Natural killer cell (primary cell): ENCODE measurements at regions not wholly inside any gene's neighbourhood (a gene's known extent, or its start where the extent isn't known, plus 50 kb on each side); places are given as distances from the start of the nearest gene placed in this dataset.

Experiments
- ATAC-seq, 3 donors: fragments of 150-1000 bp in 2 of 3; fragments of 200-7000 bp in 1 of 3; cut with Tn5 transposase; 1 replicate in 1 of 3; 2 replicates in 2 of 3; pipeline ENCODE4 v1.10.0; 2021; ENCODE audit warnings: mild to moderate bottlenecking in 2 of 3, moderate library complexity in 2 of 3
- DNase-seq, 2 donors: peaks; one replicate each; pipeline versions ENCODE4 v3.0.0 to v3.0.0-alpha.2; 2013 to 2021; ENCODE audit warnings: mixed read lengths in 1 of 2
- H3K27ac ChIP-seq: one replicate; pipeline ENCODE4 v1.5.1; 2013; ENCODE audit warnings: mild to moderate bottlenecking, low read length
- H3K27me3 ChIP-seq: one replicate; pipeline ENCODE4 v1.6.1; 2013; ENCODE audit warnings: low read length; ENCODE audit not compliant: control insufficient read depth, insufficient read depth
- H3K36me3 ChIP-seq: one replicate; pipeline ENCODE4 v1.6.1; 2013; ENCODE audit warnings: low read length; ENCODE audit not compliant: control insufficient read depth, insufficient read depth
- H3K4me1 ChIP-seq: one replicate; pipeline ENCODE4 v1.6.1; 2013; ENCODE audit warnings: low read length; ENCODE audit not compliant: control insufficient read depth, insufficient read depth
- H3K4me3 ChIP-seq: one replicate; pipeline ENCODE4 v1.5.1; 2013; ENCODE audit warnings: low read length
- H3K9me3 ChIP-seq: one replicate; pipeline ENCODE4 v1.6.1; 2013; ENCODE audit warnings: low read length; ENCODE audit not compliant: control insufficient read depth, insufficient read depth
- H3K27ac Mint-ChIP-seq, 2 donors: one replicate each; pipeline ENCODE4 v1.8.0; 2022; ENCODE audit warnings: mild to moderate bottlenecking in 2 of 2, mixed read lengths in 2 of 2, moderate library complexity in 1 of 2
- H3K27me3 Mint-ChIP-seq, 2 donors: one replicate each; pipeline ENCODE4 v1.8.0; 2022; ENCODE audit warnings: low read depth in 2 of 2, mixed read lengths in 2 of 2
- H3K36me3 Mint-ChIP-seq: one replicate; pipeline ENCODE4 v1.8.0; 2022; ENCODE audit warnings: mixed read lengths
- H3K4me1 Mint-ChIP-seq, 2 donors: one replicate each; pipeline ENCODE4 v1.8.0; 2022; ENCODE audit warnings: mixed read lengths in 2 of 2
- H3K4me3 Mint-ChIP-seq: one replicate; pipeline ENCODE4 v1.8.0; 2022; ENCODE audit warnings: mild to moderate bottlenecking, moderate library complexity, mixed read lengths
- H3K9me3 Mint-ChIP-seq, 2 donors: one replicate each; pipeline ENCODE4 v1.8.0; 2022; ENCODE audit warnings: mixed read lengths in 2 of 2
- WGBS: methylation state at CpG from one replicate; pipeline ENCODE4 v1.1.7; 2013; ENCODE audit warnings: missing lambda C conversion rate; ENCODE audit not compliant: insufficient coverage; 5-methylcytosine and 5-hydroxymethylcytosine counted together
- intact Hi-C: fragments of 100-400 bp; cut with micrococcal nuclease; formaldehyde crosslinking; loops from one replicate; pipeline ENCODE4 v1.14.2; 2022
- TF ChIP-seq, protein P1 (sequence below): fragments of 200-600 bp; IDR thresholded peaks from one replicate; pipeline ENCODE4 v1.8.0; 2022; ENCODE audit warnings: antibody characterized with exemption

DNA sequence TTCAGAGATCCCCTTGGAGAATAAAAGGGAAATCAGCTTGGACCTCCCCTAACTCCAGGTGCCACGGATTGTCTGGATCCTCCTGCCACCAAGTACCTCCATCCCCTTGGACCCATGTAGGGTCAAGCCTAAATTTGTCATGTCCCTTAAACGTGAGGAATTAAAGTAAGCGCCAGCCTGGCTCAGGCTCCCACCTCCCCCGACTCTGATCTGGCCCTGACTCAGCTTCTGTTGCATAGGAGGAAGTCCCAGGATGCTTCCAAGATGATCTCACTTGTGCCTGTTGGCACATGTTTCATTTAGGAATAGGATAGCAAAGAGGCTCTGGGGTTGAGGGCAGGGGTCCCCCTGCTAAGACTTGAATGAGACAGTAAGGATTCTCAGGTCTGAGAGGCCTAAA lies 231.9 kb upstream of the JUN start:
- intact Hi-C loops, result no loop called here
- Histone ChIP-seq H3K27me3 (no peaks in the 10 kb centered on the region), H3K4me1 (peaks cover 25% of the 10 kb centered on the region), H3K9me3 (peaks cover 6% of the 10 kb centered on the region), H3K4me3 (no peak overlapping the region), H3K27ac (no peak overlapping the region), H3K36me3 (no peaks in the 10 kb centered on the region)
- Mint-ChIP-seq H3K27me3 (peaks cover 17 to 34% of the 10 kb centered on the region in 2 donors), H3K4me3 (no peak overlapping the region), H3K4me1 (peaks cover 32 to 51% of the 10 kb centered on the region in 2 donors), H3K27ac (no peak overlapping the region), H3K9me3 (no peaks in the 10 kb centered on the region), H3K36me3 (no peaks in the 10 kb centered on the region)
- no peak for ATAC-seq
- 89% methylated on average over 4 of the region's 4 CpGs for WGBS
- DNase-seq, result no peak
- TF ChIP-seq, protein P1, sequence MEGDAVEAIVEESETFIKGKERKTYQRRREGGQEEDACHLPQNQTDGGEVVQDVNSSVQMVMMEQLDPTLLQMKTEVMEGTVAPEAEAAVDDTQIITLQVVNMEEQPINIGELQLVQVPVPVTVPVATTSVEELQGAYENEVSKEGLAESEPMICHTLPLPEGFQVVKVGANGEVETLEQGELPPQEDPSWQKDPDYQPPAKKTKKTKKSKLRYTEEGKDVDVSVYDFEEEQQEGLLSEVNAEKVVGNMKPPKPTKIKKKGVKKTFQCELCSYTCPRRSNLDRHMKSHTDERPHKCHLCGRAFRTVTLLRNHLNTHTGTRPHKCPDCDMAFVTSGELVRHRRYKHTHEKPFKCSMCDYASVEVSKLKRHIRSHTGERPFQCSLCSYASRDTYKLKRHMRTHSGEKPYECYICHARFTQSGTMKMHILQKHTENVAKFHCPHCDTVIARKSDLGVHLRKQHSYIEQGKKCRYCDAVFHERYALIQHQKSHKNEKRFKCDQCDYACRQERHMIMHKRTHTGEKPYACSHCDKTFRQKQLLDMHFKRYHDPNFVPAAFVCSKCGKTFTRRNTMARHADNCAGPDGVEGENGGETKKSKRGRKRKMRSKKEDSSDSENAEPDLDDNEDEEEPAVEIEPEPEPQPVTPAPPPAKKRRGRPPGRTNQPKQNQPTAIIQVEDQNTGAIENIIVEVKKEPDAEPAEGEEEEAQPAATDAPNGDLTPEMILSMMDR, result no peak

DNA sequence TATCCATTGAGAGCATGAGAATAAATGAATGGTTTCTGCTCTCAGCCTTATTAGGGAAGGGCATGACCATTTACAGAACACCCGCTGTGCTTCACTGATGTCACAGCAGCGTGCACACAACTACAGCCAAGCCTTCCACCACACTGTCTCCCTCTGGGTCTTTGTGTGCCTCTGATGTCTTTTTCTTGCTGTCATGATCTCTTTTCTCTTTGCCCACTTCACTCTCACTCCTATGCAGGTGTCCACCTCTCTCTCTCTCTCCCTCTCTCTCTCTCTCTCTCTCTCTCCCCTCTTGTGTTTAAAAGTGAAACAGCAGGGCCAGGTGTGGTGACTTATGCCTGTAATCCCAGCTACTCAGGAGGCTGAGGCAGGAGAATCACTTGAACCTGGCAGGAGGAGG lies 232.5 kb upstream of the JUN start:
- Histone ChIP-seq H3K27ac (no peak overlapping the region), H3K36me3 (no peaks in the 10 kb centered on the region), H3K4me1 (peaks cover 29% of the 10 kb centered on the region), H3K9me3 (peaks cover 6% of the 10 kb centered on the region), H3K4me3 (no peak overlapping the region), H3K27me3 (no peaks in the 10 kb centered on the region)
- WGBS, result 84% methylated on average over 2 of the region's 2 CpGs
- no peak overlapping the region for H3K4me3 Mint-ChIP-seq
- DNase-seq (no peak), ATAC-seq (no peak)
- no peaks in the 10 kb centered on the region for H3K36me3 Mint-ChIP-seq
- TF ChIP-seq, protein P1, result no peak
- H3K9me3 Mint-ChIP-seq, result no peaks in the 10 kb centered on the region
- peaks cover 17 to 28% of the 10 kb centered on the region in 2 donors for H3K27me3 Mint-ChIP-seq
- intact Hi-C loops, result no loop called here
- H3K4me1 Mint-ChIP-seq, result peaks cover 36 to 49% of the 10 kb centered on the region in 2 donors
- no peak overlapping the region for H3K27ac Mint-ChIP-seq

DNA sequence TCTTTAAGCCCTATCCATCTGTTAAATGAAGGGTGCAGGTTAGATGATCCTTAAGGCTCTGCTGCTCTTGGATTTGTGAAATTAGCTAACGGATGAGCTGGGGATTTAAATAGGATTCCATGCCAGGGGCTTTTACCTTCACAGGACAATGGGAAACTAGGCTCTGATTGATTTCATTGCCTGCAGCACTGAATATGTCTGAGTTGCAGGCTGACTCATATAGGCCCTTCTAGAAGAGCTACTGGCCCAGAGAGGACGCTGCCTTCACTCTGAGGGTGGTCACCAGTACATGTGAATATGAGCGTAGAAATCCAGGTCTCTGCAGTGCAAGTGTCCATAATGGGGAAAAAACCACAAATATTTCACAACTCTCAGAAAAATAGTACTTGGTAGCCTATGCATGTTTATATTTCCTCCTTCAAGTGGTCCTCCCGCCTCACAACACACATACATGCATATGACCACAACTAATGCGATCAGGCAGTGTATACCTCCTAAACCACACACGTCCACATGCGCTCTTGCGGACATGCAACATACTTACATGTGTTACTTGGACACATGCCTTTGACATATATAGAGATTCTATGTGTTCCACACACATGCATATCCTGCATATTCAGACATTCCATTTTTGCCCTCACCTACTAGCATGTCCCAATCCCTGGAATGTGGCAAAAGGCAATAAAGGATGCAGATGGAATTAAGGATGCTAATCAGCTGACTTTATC lies 233.8 kb upstream of the JUN start:
- peaks cover 36 to 47% of the 10 kb centered on the region in 2 donors for H3K4me1 Mint-ChIP-seq

More for the DNA sequence above, 233.8 kb upstream of the JUN start:
- Histone ChIP-seq H3K9me3 (peaks cover 6% of the 10 kb centered on the region), H3K36me3 (no peaks in the 10 kb centered on the region), H3K27ac (no peak overlapping the region), H3K4me3 (no peak overlapping the region), H3K4me1 (peaks cover 29% of the 10 kb centered on the region), H3K27me3 (no peaks in the 10 kb centered on the region)
- 94% methylated on average over 8 of the region's 8 CpGs for WGBS
- intact Hi-C loops, result no loop called here
- ATAC-seq (no peak), DNase-seq (no peak)
- Mint-ChIP-seq H3K27ac (peak overlapping the region; percentile 74 to 93), H3K9me3 (no peaks in the 10 kb centered on the region), H3K4me3 (no peak overlapping the region), H3K36me3 (no peaks in the 10 kb centered on the region), H3K27me3 (peaks cover 17 to 25% of the 10 kb centered on the region in 2 donors)
- TF ChIP-seq, protein P1, result no peak
